Neural cell (in vitro differentiated cells): ENCODE measurements at regions not wholly inside any gene's neighbourhood (a gene's known extent, or its start where the extent isn't known, plus 50 kb on each side); places are given as distances from the start of the nearest gene placed in this dataset.

ENCODE experiments used
- H2AFZ ChIP-seq: fragments of 200-600, 300-800 bp; sonication (generic), shearing (Covaris generic); 2 replicates; pipeline ENCODE4 v1.6.0; 2014; ENCODE audit warnings: low read depth, mild to moderate bottlenecking, antibody characterized with exemption, low read length, moderate library complexity
- H3F3A ChIP-seq: fragments of 200-600 bp; shearing (Covaris generic); 2 replicates; pipeline ENCODE4 v1.6.1; 2016; ENCODE audit warnings: mild to moderate bottlenecking, moderate library complexity, mixed read lengths, antibody characterized with exemption, low read length; ENCODE audit not compliant: insufficient read depth, poor library complexity, severe bottlenecking
- H3K27ac ChIP-seq: fragments of 200-600, 300-800 bp; sonication (generic), shearing (Covaris generic); 2 replicates; pipeline ENCODE4 v1.5.1; 2014; ENCODE audit warnings: mild to moderate bottlenecking, low read length, moderate library complexity
- H3K27me3 ChIP-seq: fragments of 300-800, 200-600 bp; sonication (generic), shearing (Covaris generic); 2 replicates; pipeline ENCODE4 v1.6.0; 2014; ENCODE audit warnings: mild to moderate bottlenecking, low read depth, low read length, moderate library complexity; ENCODE audit not compliant: insufficient read depth
- H3K36me3 ChIP-seq: fragments of 300-800, 200-600 bp; sonication (generic), shearing (Covaris generic); 2 replicates; pipeline ENCODE4 v1.5.1; 2014; ENCODE audit warnings: mild to moderate bottlenecking, antibody characterized with exemption, low read length, moderate library complexity; ENCODE audit not compliant: insufficient read depth
- H3K4me2 ChIP-seq: fragments of 300-800, 200-600 bp; sonication (generic), shearing (Covaris generic); 2 replicates; pipeline ENCODE4 v1.6.0; 2014; ENCODE audit warnings: mild to moderate bottlenecking, low read length
- H3K4me3 ChIP-seq: fragments of 300-800, 200-600 bp; sonication (generic), shearing (Covaris generic); 2 replicates; pipeline ENCODE4 v1.5.1; 2014; ENCODE audit warnings: mild to moderate bottlenecking, low read length, moderate library complexity
- H3K79me2 ChIP-seq: fragments of 200-600 bp; shearing (Covaris generic); replicated peaks from 2 replicates; pipeline ENCODE4 v1.6.0; 2014; ENCODE audit warnings: mild to moderate bottlenecking, low read length, moderate library complexity; ENCODE audit not compliant: insufficient read depth
- H3K9ac ChIP-seq: fragments of 300-800, 200-600 bp; sonication (generic), shearing (Covaris generic); 2 replicates; pipeline ENCODE4 v1.6.1; 2016; ENCODE audit warnings: mild to moderate bottlenecking, low read length, mixed read lengths
- H3K9me2 ChIP-seq: fragments of 200-600 bp; shearing (Covaris generic); 2 replicates; pipeline ENCODE4 v1.6.1; 2016; ENCODE audit warnings: mild to moderate bottlenecking, low read length, mixed read lengths; ENCODE audit not compliant: insufficient read depth
- H3K9me3 ChIP-seq: fragments of 200-600, 300-800 bp; sonication (generic), shearing (Covaris generic); 2 replicates; pipeline ENCODE4 v1.6.1; 2016; ENCODE audit warnings: mild to moderate bottlenecking, mixed run types, low read length, moderate library complexity, mixed read lengths
- H4K20me1 ChIP-seq: fragments of 200-600 bp; shearing (Covaris generic); 2 replicates; pipeline ENCODE4 v1.6.1; 2016; ENCODE audit warnings: mild to moderate bottlenecking, mixed run types; ENCODE audit not compliant: insufficient read depth
- CTCF ChIP-seq: fragments of 450-650 bp; IDR thresholded peaks from 2 replicates; pipeline ENCODE4 v1.5.1; 2014; ENCODE audit warnings: antibody characterized with exemption, mild to moderate bottlenecking, moderate library complexity; ENCODE audit not compliant: poor library complexity, severe bottlenecking
- EP300 ChIP-seq: fragments of 450-650 bp; conservative IDR thresholded peaks from 2 replicates; pipeline ENCODE4 v1.6.1; 2014; ENCODE audit warnings: antibody characterized with exemption, mild to moderate bottlenecking, moderate library complexity; ENCODE audit not compliant: poor library complexity, severe bottlenecking
- EZH2 ChIP-seq: fragments of 200-600, 300-800 bp; shearing (Covaris generic), sonication (generic); IDR thresholded peaks from 2 replicates; pipeline ENCODE4 v1.6.1; 2014; ENCODE audit warnings: antibody characterized with exemption, low read length, borderline replicate concordance, mild to moderate bottlenecking; ENCODE audit not compliant: insufficient read depth, poor library complexity, severe bottlenecking
- MXI1 ChIP-seq: fragments of 450-650 bp; conservative IDR thresholded peaks from 2 replicates; pipeline ENCODE4 v1.6.1; 2014; ENCODE audit warnings: antibody characterized with exemption, mild to moderate bottlenecking; ENCODE audit not compliant: poor library complexity, severe bottlenecking
- POLR2AphosphoS5 ChIP-seq: IDR thresholded peaks from 2 replicates; pipeline ENCODE4 v1.6.1; 2012
- RAD21 ChIP-seq: fragments of 450-650 bp; conservative IDR thresholded peaks from 2 replicates; pipeline ENCODE4 v1.6.1; 2014; ENCODE audit warnings: antibody characterized with exemption, mild to moderate bottlenecking, moderate library complexity
- REST ChIP-seq: IDR thresholded peaks from 2 replicates; pipeline ENCODE4 v1.6.1; 2012; ENCODE audit warnings: borderline replicate concordance
- SMC3 ChIP-seq: fragments of 450-650 bp; conservative IDR thresholded peaks from 2 replicates; pipeline ENCODE4 v1.6.1; 2014; ENCODE audit warnings: antibody characterized with exemption, mild to moderate bottlenecking, moderate library complexity; ENCODE audit not compliant: poor library complexity
- TAF1 ChIP-seq: IDR thresholded peaks from 2 replicates; pipeline ENCODE4 v1.6.1; 2012; ENCODE audit warnings: low read depth

GRCh38 chr6:115053169-115053860 lies 710.5 kb upstream of the HS3ST5 start:
- TF ChIP-seq REST (no peak), EZH2 (no peak), TAF1 (no peak), EP300 (no peak), POLR2AphosphoS5 (no peak)
- no peaks in the 10 kb centered on the region for H4K20me1 ChIP-seq

GRCh38 chr6:115016593-115016992 lies 673.8 kb upstream of the HS3ST5 start:
- no peak for TF ChIP-seq REST
- Histone ChIP-seq H3K4me2 (no peak overlapping the region), H3K4me3 (no peak overlapping the region), H3K9ac (no peak overlapping the region), H3K79me2 (no peaks in the 10 kb centered on the region), H3F3A (no peaks in the 10 kb centered on the region), H3K27me3 (no peaks in the 10 kb centered on the region), H3K9me2 (no peaks in the 10 kb centered on the region), H2AFZ (no peak overlapping the region), H3K36me3 (no peaks in the 10 kb centered on the region), H4K20me1 (no peaks in the 10 kb centered on the region), H3K27ac (no peak overlapping the region), H3K9me3 (no peaks in the 10 kb centered on the region)

More at GRCh38 chr6:115053169-115053860, 710.5 kb upstream of the HS3ST5 start:
- no peaks in the 10 kb centered on the region for H3K9me3 ChIP-seq
- H3K79me2 ChIP-seq: no peaks in the 10 kb centered on the region
- no peak overlapping the region for H2AFZ ChIP-seq
- no peaks in the 10 kb centered on the region for H3F3A ChIP-seq
- no peaks in the 10 kb centered on the region for H3K36me3 ChIP-seq
- H3K9ac ChIP-seq: no peak overlapping the region
- H3K27me3 ChIP-seq: no peaks in the 10 kb centered on the region
- no peak overlapping the region for H3K4me2 ChIP-seq
- no peak overlapping the region for H3K27ac ChIP-seq
- no peaks in the 10 kb centered on the region for H3K9me2 ChIP-seq
- no peak overlapping the region for H3K4me3 ChIP-seq

- Histone ChIP-seq H3K9ac (no peak overlapping the region), H4K20me1 (no peaks in the 10 kb centered on the region), H3K4me3 (no peak overlapping the region), H3K9me2 (no peaks in the 10 kb centered on the region), H3F3A (no peaks in the 10 kb centered on the region), H3K27ac (no peak overlapping the region), H3K27me3 (no peaks in the 10 kb centered on the region), H3K4me2 (no peak overlapping the region), H3K9me3 (no peaks in the 10 kb centered on the region), H2AFZ (no peak overlapping the region), H3K79me2 (no peaks in the 10 kb centered on the region), H3K36me3 (no peaks in the 10 kb centered on the region)
- TF ChIP-seq REST (no peak), RAD21 (no peak), EZH2 (no peak), CTCF (no peak), EP300 (no peak), SMC3 (no peak), MXI1 (no peak), TAF1 (no peak), POLR2AphosphoS5 (no peak)
Observed at GRCh38 chr6:115004982-115005381, 662.2 kb upstream of the HS3ST5 start.
